Sigmoid colon (tissue), 4 donors: ENCODE measurements at regions not wholly inside any gene's neighbourhood (a gene's known extent, or its start where the extent isn't known, plus 50 kb on each side); places are given as distances from the start of the nearest gene placed in this dataset.

Source experiments
- CTCF ChIP-seq, 4 experiments: fragments of 450-650 bp in 3 of 4; fragments of 200-600 bp in 1 of 4; IDR thresholded peaks; one replicate each; pipeline ENCODE4 v1.5.1; 2016 to 2019; ENCODE audit warnings: antibody characterized with exemption in 4 of 4, mild to moderate bottlenecking in 3 of 4, moderate library complexity in 2 of 4
- EP300 ChIP-seq, 4 donors: sonication (generic); formaldehyde crosslinking; IDR thresholded peaks; one replicate each; pipeline ENCODE4 v1.6.1; 2017; ENCODE audit warnings: antibody characterized with exemption in 4 of 4
- POLR2A ChIP-seq, 2 donors: fragments of 450-650 bp; IDR thresholded peaks; one replicate each; pipeline ENCODE4 v1.6.1; 2016; ENCODE audit warnings: antibody characterized with exemption in 2 of 2, mild to moderate bottlenecking in 2 of 2, moderate library complexity in 2 of 2
- POLR2AphosphoS5 ChIP-seq, 4 donors: sonication (generic); formaldehyde crosslinking; IDR thresholded peaks; one replicate each; pipeline ENCODE4 v1.6.1; 2017; ENCODE audit warnings: antibody characterized with exemption in 4 of 4

DNA sequence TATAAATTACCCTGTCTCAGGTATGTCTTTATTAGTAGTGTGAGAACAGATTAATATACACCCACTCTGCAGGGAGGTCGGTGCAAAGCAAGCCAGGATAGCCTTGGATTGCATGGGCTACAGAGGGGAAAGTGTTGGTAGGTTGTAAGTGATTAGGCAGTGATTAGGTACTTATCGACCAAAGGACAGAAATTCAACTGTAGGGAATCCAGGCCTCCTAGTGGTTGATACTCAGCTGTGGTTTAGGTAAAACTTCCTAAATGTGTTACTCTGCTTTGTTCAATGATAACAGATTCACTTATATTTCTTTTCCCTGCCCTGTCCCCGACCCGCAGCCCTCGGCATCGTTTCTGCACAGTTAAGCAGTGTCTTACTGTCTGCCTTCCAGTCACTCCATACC lies 444.0 kb downstream of the FIGN start:
- TF ChIP-seq POLR2A (IDR thresholded peaks at IDR 0.05) (no peak), CTCF (IDR thresholded peaks at IDR 0.05) (no peak), EP300 (IDR thresholded peaks at IDR 0.05) (no peak), POLR2AphosphoS5 (IDR thresholded peaks at IDR 0.05) (no peak)
